NCI-H2227 treated with DMSO at 0.1 percent for 48 hours (cell line): ENCODE measurements at regions not wholly inside any gene's neighbourhood (a gene's known extent, or its start where the extent isn't known, plus 50 kb on each side); places are given as distances from the start of the nearest gene placed in this dataset.
"Not testable (repeated sequence)": the region's sequence is repeated elsewhere in the genome, so short reads cannot be mapped to it uniquely, and the experiment has no call there.

ENCODE experiments used
- DNase-seq: peaks from one replicate; lab custom pipeline; 2025; lab: John Stamatoyannopoulos, UW

GRCh38 chr11:42975180-42975529, 336.6 kb upstream of the API5 start:
- no peak for DNase-seq

- no peak for DNase-seq
Measured at GRCh38 chr11:42976636-42977217, 335.1 kb upstream of the API5 start.

GRCh38 chr11:42992594-42992993, 319.2 kb upstream of the API5 start:
- no peak for DNase-seq

- no peak for DNase-seq
Measured at GRCh38 chr11:42996421-42997307, 315.1 kb upstream of the API5 start.

GRCh38 chr11:43004879-43005278, 306.9 kb upstream of the API5 start:
- not testable (repeated sequence) for DNase-seq

GRCh38 chr11:43010042-43010441, 301.8 kb upstream of the API5 start:
- no peak for DNase-seq

- DNase-seq: no peak
Measured at GRCh38 chr11:43012606-43013005, 299.2 kb upstream of the API5 start.

- no peak for DNase-seq
Measured at GRCh38 chr11:43021466-43021865, 290.3 kb upstream of the API5 start.

- no peak for DNase-seq
Measured at GRCh38 chr11:43034341-43034740, 277.5 kb upstream of the API5 start.

GRCh38 chr11:43035086-43035485, 276.7 kb upstream of the API5 start:
- DNase-seq: no peak

- no peak for DNase-seq
Measured at GRCh38 chr11:43053638-43054412, 258.0 kb upstream of the API5 start.

GRCh38 chr11:43067681-43068080, 244.1 kb upstream of the API5 start:
- DNase-seq: no peak

GRCh38 chr11:43071338-43071737, 240.5 kb upstream of the API5 start:
- no peak for DNase-seq

- no peak for DNase-seq
Measured at GRCh38 chr11:43072096-43072495, 239.7 kb upstream of the API5 start.

- no peak for DNase-seq
Measured at GRCh38 chr11:43072911-43073310, 238.9 kb upstream of the API5 start.

GRCh38 chr11:43074810-43075209, 237.0 kb upstream of the API5 start:
- no peak for DNase-seq

- no peak for DNase-seq
Measured at GRCh38 chr11:43101113-43101512, 210.7 kb upstream of the API5 start.

GRCh38 chr11:43116071-43116470, 195.7 kb upstream of the API5 start:
- DNase-seq: no peak

- DNase-seq: no peak
Measured at GRCh38 chr11:43119275-43119970, 192.4 kb upstream of the API5 start.

GRCh38 chr11:43122546-43122945, 189.2 kb upstream of the API5 start:
- DNase-seq: no peak

GRCh38 chr11:43123443-43123842, 188.4 kb upstream of the API5 start:
- no peak for DNase-seq

- DNase-seq: no peak
Measured at GRCh38 chr11:43124272-43124935, 187.4 kb upstream of the API5 start.
